ENCODE measurements at regions not wholly inside any gene's neighbourhood (a gene's known extent, or its start where the extent isn't known, plus 50 kb on each side); places are given as distances from the start of the nearest gene placed in this dataset.

GRCh38 chr5:166507810-166508425 lies 1783.5 kb upstream of the WWC1 start:
- no peak for DNase-seq

- DNase-seq, result no peak
Observed at GRCh38 chr5:166509085-166509484, 1782.4 kb upstream of the WWC1 start.

GRCh38 chr5:166517976-166518375 lies 1773.5 kb upstream of the WWC1 start:
- no peak for DNase-seq

- DNase-seq, result no peak
Observed at GRCh38 chr5:166523206-166523605, 1768.2 kb upstream of the WWC1 start.

- no peak for DNase-seq
Observed at GRCh38 chr5:166529200-166529599, 1762.2 kb upstream of the WWC1 start.

- no peak for DNase-seq
Observed at GRCh38 chr5:166532456-166533220, 1758.8 kb upstream of the WWC1 start.

GRCh38 chr5:166535641-166536040 lies 1755.8 kb upstream of the WWC1 start:
- DNase-seq, result no peak

GRCh38 chr5:166540156-166540555 lies 1751.3 kb upstream of the WWC1 start:
- DNase-seq, result no peak

- no peak for DNase-seq
Observed at GRCh38 chr5:166551384-166551783, 1740.1 kb upstream of the WWC1 start.

- no peak for DNase-seq
Observed at GRCh38 chr5:166553778-166554177, 1737.7 kb upstream of the WWC1 start.

GRCh38 chr5:166561759-166562158 lies 1729.7 kb upstream of the WWC1 start:
- DNase-seq, result no peak

- no peak for DNase-seq
Observed at GRCh38 chr5:166562246-166562645, 1729.2 kb upstream of the WWC1 start.

- no peak for DNase-seq
Observed at GRCh38 chr5:166566725-166567124, 1724.7 kb upstream of the WWC1 start.

GRCh38 chr5:166570865-166571264 lies 1720.6 kb upstream of the WWC1 start:
- no peak for DNase-seq

- no peak for DNase-seq
Observed at GRCh38 chr5:166571668-166572067, 1719.8 kb upstream of the WWC1 start.

- DNase-seq, result no peak
Observed at GRCh38 chr5:166576323-166576722, 1715.1 kb upstream of the WWC1 start.

GRCh38 chr5:166581826-166582225 lies 1709.6 kb upstream of the WWC1 start:
- DNase-seq, result no peak

GRCh38 chr5:166582416-166582815 lies 1709.0 kb upstream of the WWC1 start:
- DNase-seq, result no peak

- DNase-seq, result no peak
Observed at GRCh38 chr5:166594567-166594966, 1696.9 kb upstream of the WWC1 start.

- DNase-seq, result no peak
Observed at GRCh38 chr5:166595274-166595951, 1696.0 kb upstream of the WWC1 start.

- DNase-seq, result no peak
Observed at GRCh38 chr5:166596043-166596442, 1695.4 kb upstream of the WWC1 start.

- DNase-seq, result no peak
Observed at GRCh38 chr5:166602271-166602670, 1689.2 kb upstream of the WWC1 start.

- DNase-seq, result no peak
Observed at GRCh38 chr5:166617507-166617906, 1673.9 kb upstream of the WWC1 start.

- DNase-seq, result no peak
Observed at GRCh38 chr5:166618526-166618925, 1672.9 kb upstream of the WWC1 start.

All from CD4-positive, alpha-beta T cell treated with Interleukin-4 for 4 hours (primary cell).